CD4-positive, alpha-beta T cell (primary cell): ENCODE measurements at regions not wholly inside any gene's neighbourhood (a gene's known extent, or its start where the extent isn't known, plus 50 kb on each side); places are given as distances from the start of the nearest gene placed in this dataset.

Experiments
- ATAC-seq: fragments of 200-7000 bp; cut with Tn5 transposase; one replicate; pipeline ENCODE4 v1.10.0; 2022; ENCODE audit warnings: mild to moderate bottlenecking; ENCODE audit not compliant: poor library complexity
- CTCF ChIA-PET: fragments of 350-600 bp; sonication (Branson Sonifier 250); formaldehyde crosslinking; loops from one replicate; lab custom pipeline; 2021; ENCODE audit warnings: antibody characterized with exemption, inconsistent platforms; lab: Charles Lee
- POLR2A ChIA-PET: fragments of 350-600 bp; sonication (Branson Sonifier 250); formaldehyde crosslinking; loops from one replicate; lab custom pipeline; 2021; ENCODE audit warnings: antibody characterized with exemption, inconsistent platforms; lab: Charles Lee
- DNase-seq, 14 experiments: peaks; one replicate each; pipeline ENCODE4 v3.0.0-alpha.2; 2013 to 2020; ENCODE audit warnings: mixed read lengths in 2 of 14
- H3K27ac ChIP-seq, 2 donors: one replicate each; pipeline versions ENCODE4 v1.5.1 to v1.7.0; 2013; ENCODE audit warnings: low read length in 2 of 2, low read depth in 1 of 2, mild to moderate bottlenecking in 1 of 2
- H3K27me3 ChIP-seq, 2 experiments: 1 replicate in 1 of 2; 2 replicates in 1 of 2; pipeline versions ENCODE4 v1.6.1 to v1.7.0; 2013; ENCODE audit warnings: low read length in 2 of 2, control low read depth in 1 of 2, mild to moderate bottlenecking in 1 of 2, moderate library complexity in 1 of 2; ENCODE audit not compliant: insufficient read depth in 2 of 2, control insufficient read depth in 1 of 2
- H3K36me3 ChIP-seq: one replicate; pipeline ENCODE4 v1.6.1; 2013; ENCODE audit warnings: low read length, control low read depth; ENCODE audit not compliant: insufficient read depth
- H3K4me1 ChIP-seq: one replicate; pipeline ENCODE4 v1.6.1; 2013; ENCODE audit warnings: low read length, control low read depth; ENCODE audit not compliant: insufficient read depth
- H3K4me3 ChIP-seq: one replicate; pipeline ENCODE4 v1.5.1; 2013; ENCODE audit warnings: mild to moderate bottlenecking, low read length, moderate library complexity
- H3K9me3 ChIP-seq, 2 experiments: 1 replicate in 1 of 2; 2 replicates in 1 of 2; pipeline versions ENCODE4 v1.6.1 to v1.7.0; 2013; ENCODE audit warnings: low read length in 2 of 2, mild to moderate bottlenecking in 2 of 2, control low read depth in 1 of 2, moderate library complexity in 1 of 2; ENCODE audit not compliant: control insufficient read depth in 1 of 2, insufficient read depth in 1 of 2
- H3K27ac Mint-ChIP-seq: one replicate; pipeline ENCODE4 v1.8.0; 2020; ENCODE audit warnings: mixed read lengths
- H3K27me3 Mint-ChIP-seq: one replicate; pipeline ENCODE4 v1.8.0; 2021; ENCODE audit warnings: mixed read lengths
- H3K36me3 Mint-ChIP-seq: one replicate; pipeline ENCODE4 v1.8.0; 2021; ENCODE audit warnings: low read depth, mixed read lengths
- H3K4me1 Mint-ChIP-seq: one replicate; pipeline ENCODE4 v1.8.0; 2021; ENCODE audit warnings: low read depth, mixed read lengths
- H3K4me3 Mint-ChIP-seq: one replicate; pipeline ENCODE4 v1.8.0; 2020; ENCODE audit warnings: mild to moderate bottlenecking, mixed read lengths
- H3K9me3 Mint-ChIP-seq: one replicate; pipeline ENCODE4 v1.8.0; 2020; ENCODE audit warnings: mixed read lengths
- intact Hi-C, 2 experiments: fragments of 100-400 bp; cut with DNase I in 1 of 2; cut with micrococcal nuclease in 1 of 2; formaldehyde crosslinking; loops; one replicate each; pipeline versions ENCODE4 v1.15.1 to v1.9.0; 2023 to 2025; cut with DNase I, micrococcal nuclease
- TF ChIP-seq, protein P1 (sequence below): fragments of 200-600 bp; IDR thresholded peaks from one replicate; pipeline ENCODE4 v1.8.0; 2022; ENCODE audit warnings: antibody characterized with exemption, mild to moderate bottlenecking

GRCh38 chr9:11618241-11618805 lies 1005.5 kb upstream of the PTPRD start:
- H3K36me3 ChIP-seq: no peaks in the 10 kb centered on the region
- no peaks in the 10 kb centered on the region for H3K4me1 Mint-ChIP-seq
- peaks cover 18% of the 10 kb centered on the region for H3K9me3 Mint-ChIP-seq
- no peaks in the 10 kb centered on the region for H3K27me3 ChIP-seq
- ChIA-PET CTCF (no interaction called here), POLR2A (no interaction called here)
- TF ChIP-seq, protein P1, sequence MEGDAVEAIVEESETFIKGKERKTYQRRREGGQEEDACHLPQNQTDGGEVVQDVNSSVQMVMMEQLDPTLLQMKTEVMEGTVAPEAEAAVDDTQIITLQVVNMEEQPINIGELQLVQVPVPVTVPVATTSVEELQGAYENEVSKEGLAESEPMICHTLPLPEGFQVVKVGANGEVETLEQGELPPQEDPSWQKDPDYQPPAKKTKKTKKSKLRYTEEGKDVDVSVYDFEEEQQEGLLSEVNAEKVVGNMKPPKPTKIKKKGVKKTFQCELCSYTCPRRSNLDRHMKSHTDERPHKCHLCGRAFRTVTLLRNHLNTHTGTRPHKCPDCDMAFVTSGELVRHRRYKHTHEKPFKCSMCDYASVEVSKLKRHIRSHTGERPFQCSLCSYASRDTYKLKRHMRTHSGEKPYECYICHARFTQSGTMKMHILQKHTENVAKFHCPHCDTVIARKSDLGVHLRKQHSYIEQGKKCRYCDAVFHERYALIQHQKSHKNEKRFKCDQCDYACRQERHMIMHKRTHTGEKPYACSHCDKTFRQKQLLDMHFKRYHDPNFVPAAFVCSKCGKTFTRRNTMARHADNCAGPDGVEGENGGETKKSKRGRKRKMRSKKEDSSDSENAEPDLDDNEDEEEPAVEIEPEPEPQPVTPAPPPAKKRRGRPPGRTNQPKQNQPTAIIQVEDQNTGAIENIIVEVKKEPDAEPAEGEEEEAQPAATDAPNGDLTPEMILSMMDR: no peak
- no peaks in the 10 kb centered on the region for H3K36me3 Mint-ChIP-seq
- peak in 1 of 14 experiments; percentile 8 for DNase-seq
- no peaks in the 10 kb centered on the region for H3K27me3 Mint-ChIP-seq
- no peak for ATAC-seq
- H3K27ac ChIP-seq: no peak overlapping the region
- H3K27ac Mint-ChIP-seq: no peak overlapping the region
- H3K9me3 ChIP-seq: peaks cover 14 to 15% of the 10 kb centered on the region in 2 experiments
- H3K4me3 ChIP-seq: no peak overlapping the region
- no peak overlapping the region for H3K4me3 Mint-ChIP-seq
- no peaks in the 10 kb centered on the region for H3K4me1 ChIP-seq
- intact Hi-C loops: no loop called here

DNA sequence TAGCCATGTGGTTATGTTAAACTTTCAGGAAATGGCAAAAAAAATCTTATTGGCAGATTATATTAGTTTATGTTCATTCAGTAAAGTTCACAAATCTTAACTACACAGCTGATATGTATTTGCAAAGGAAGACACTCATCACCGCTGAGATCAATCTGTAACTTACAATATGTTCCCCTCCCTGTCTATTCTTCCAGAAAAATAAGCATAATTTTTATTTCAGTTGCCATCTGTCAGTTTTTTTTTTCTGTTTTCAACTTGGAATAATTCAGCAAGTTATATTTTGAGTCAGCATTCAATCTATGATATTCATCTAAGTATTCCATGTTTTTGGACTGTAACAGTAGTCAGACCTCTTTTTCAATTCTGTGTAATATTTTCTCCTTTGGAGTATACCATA lies 1019.9 kb upstream of the PTPRD start:
- H3K4me3 ChIP-seq: no peak overlapping the region
- no peaks in the 10 kb centered on the region for H3K27me3 ChIP-seq
- TF ChIP-seq, protein P1: no peak
- Mint-ChIP-seq H3K4me3 (no peak overlapping the region), H3K4me1 (no peaks in the 10 kb centered on the region), H3K36me3 (no peaks in the 10 kb centered on the region), H3K27ac (no peak overlapping the region), H3K27me3 (no peaks in the 10 kb centered on the region), H3K9me3 (peaks cover 7% of the 10 kb centered on the region)
- DNase-seq (no peak), ATAC-seq (no peak)
- no peak overlapping the region for H3K27ac ChIP-seq
- H3K9me3 ChIP-seq: peaks cover 7 to 8% of the 10 kb centered on the region in 2 experiments
- intact Hi-C loops: no loop called here
- ChIA-PET POLR2A (no interaction called here), CTCF (no interaction called here)
- H3K4me1 ChIP-seq: no peaks in the 10 kb centered on the region
- no peaks in the 10 kb centered on the region for H3K36me3 ChIP-seq

- POLR2A ChIA-PET: no interaction called here
- H3K27me3 Mint-ChIP-seq: no peaks in the 10 kb centered on the region
- no peak for DNase-seq
- Histone ChIP-seq H3K9me3 (peaks cover 0 to 5% of the 10 kb centered on the region in 2 experiments), H3K4me1 (no peaks in the 10 kb centered on the region), H3K4me3 (no peak overlapping the region), H3K27me3 (no peaks in the 10 kb centered on the region), H3K36me3 (no peaks in the 10 kb centered on the region), H3K27ac (no peak overlapping the region)
- no peaks in the 10 kb centered on the region for H3K36me3 Mint-ChIP-seq
- intact Hi-C loops: no loop called here
- no peak for ATAC-seq
- peaks cover 24% of the 10 kb centered on the region for H3K9me3 Mint-ChIP-seq
- TF ChIP-seq, protein P1: no peak
- CTCF ChIA-PET: no interaction called here
- no peak overlapping the region for H3K27ac Mint-ChIP-seq
- no peak overlapping the region for H3K4me3 Mint-ChIP-seq
- H3K4me1 Mint-ChIP-seq: no peaks in the 10 kb centered on the region
Observed at GRCh38 chr9:11646831-11647230, 1034.0 kb upstream of the PTPRD start.
